Epithelial cell of proximal tubule (primary cell): ENCODE measurements at regions not wholly inside any gene's neighbourhood (a gene's known extent, or its start where the extent isn't known, plus 50 kb on each side); places are given as distances from the start of the nearest gene placed in this dataset.

Source experiments
- DNase-seq: peaks from one replicate; pipeline ENCODE4 v3.0.0-alpha.2; 2011; ENCODE audit warnings: low read depth
- H3K4me3 ChIP-seq: 2 replicates; pipeline ENCODE4 v1.5.1; 2011; ENCODE audit warnings: low read depth, mild to moderate bottlenecking, low read length
- TF ChIP-seq, protein P1 (sequence below): conservative IDR thresholded peaks from 2 replicates; pipeline ENCODE4 v1.5.1; 2012; ENCODE audit warnings: low read depth, mild to moderate bottlenecking, low read length

DNA sequence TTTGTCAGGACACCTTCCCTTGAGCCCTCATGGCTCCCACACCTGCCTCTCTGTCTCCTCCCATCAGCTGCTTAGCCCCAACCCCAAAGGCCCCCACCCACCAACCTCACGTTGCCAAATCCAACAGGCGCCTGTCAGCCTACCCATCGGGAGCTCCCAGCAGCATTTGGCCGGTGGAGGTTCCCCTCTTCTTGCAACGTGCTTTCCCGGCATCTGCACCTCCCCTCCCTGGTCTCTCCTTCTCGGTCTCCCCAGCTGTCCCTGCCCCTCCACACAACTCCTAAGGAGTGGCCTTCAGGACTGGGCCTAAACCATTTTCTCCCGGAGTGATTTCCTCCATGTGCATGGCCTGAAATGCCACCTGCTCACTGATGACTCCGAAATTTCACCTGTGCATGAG lies 71.9 kb downstream of the KLHDC7A start:
- no peak overlapping the region for H3K4me3 ChIP-seq
- TF ChIP-seq, protein P1, sequence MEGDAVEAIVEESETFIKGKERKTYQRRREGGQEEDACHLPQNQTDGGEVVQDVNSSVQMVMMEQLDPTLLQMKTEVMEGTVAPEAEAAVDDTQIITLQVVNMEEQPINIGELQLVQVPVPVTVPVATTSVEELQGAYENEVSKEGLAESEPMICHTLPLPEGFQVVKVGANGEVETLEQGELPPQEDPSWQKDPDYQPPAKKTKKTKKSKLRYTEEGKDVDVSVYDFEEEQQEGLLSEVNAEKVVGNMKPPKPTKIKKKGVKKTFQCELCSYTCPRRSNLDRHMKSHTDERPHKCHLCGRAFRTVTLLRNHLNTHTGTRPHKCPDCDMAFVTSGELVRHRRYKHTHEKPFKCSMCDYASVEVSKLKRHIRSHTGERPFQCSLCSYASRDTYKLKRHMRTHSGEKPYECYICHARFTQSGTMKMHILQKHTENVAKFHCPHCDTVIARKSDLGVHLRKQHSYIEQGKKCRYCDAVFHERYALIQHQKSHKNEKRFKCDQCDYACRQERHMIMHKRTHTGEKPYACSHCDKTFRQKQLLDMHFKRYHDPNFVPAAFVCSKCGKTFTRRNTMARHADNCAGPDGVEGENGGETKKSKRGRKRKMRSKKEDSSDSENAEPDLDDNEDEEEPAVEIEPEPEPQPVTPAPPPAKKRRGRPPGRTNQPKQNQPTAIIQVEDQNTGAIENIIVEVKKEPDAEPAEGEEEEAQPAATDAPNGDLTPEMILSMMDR = no peak
- DNase-seq = no peak

DNA sequence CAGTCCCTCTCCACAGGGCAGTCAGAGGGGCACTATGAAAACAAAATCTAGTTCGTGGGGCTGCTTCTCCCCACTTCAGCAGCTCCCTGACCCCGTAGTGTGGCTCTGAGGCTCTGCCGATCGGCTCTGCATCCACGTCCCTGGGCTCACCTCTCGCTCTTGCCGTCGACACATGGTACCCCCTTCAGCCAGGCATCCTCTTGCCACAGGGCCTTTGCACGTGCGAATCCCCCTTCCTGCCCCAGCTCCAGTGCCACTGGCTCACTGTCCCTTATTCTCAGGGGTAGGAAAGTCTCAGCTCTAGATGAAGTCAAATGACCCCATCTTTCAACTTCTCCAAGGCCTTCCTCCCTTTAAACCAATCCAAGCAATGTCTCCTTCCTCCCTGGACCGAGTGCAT lies 72.7 kb downstream of the KLHDC7A start:
- H3K4me3 ChIP-seq = no peak overlapping the region
- TF ChIP-seq, protein P1 = no peak
- DNase-seq = no peak

DNA sequence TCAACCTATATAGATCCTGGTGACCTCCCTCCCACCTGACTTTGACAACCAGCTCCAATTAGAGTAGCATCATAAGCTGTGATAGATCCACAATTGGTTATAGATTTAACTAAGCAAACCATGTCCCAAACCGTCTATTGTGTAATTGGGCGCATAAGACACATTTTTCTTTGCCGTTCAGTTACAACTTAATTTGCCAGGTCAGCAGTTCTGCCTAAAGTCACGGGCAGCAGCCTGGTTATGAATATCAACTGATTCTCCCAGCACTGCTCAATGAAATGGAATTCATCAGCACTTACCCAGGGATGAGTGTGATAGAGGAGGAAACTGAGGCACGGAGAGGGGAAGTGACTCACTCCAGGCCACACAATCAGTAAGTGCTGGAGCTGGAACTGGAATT lies 73.4 kb downstream of the KLHDC7A start:
- no peak overlapping the region for H3K4me3 ChIP-seq
- TF ChIP-seq, protein P1 = no peak
- DNase-seq = no peak

DNA sequence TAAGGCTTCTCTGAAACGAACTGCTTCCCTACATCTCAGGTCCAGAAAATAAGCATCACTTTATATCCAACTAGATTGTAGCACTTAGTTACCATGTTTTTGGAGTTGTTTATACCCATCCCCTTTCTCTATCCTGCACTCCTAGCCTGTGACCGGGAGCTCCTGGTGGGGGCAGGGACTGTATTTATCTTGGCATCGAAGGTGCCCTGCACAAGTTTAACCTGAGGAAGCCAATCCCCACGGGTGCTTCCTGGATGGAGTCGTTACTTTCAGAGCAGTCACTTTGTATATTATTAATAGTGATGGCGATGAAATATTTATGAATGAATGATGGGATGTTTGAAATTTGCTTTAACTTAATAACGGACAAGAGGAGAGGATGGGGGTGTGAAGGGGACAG lies 73.9 kb downstream of the KLHDC7A start:
- DNase-seq = no peak
- TF ChIP-seq, protein P1 = no peak
- H3K4me3 ChIP-seq = no peak overlapping the region

DNA sequence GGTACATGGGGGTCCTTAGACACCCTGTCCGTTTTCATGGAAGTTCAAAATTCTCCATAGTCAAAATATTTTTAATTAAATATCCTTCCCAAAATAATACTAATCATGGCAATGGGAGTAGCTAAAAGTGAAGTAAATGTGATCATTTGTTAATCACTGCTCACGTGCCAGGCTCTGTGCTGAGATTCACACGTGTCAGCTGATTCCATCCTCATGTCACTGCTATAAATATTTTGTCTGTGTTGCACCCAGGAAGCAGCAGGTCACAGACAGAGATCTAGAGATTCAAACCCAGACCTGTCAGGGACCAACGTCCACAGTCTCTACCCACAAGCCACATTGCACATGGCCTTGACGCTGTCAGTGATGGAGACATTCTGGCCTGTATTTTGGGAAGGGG lies 74.3 kb downstream of the KLHDC7A start:
- DNase-seq = no peak
- H3K4me3 ChIP-seq = no peak overlapping the region
- TF ChIP-seq, protein P1 = no peak

DNA sequence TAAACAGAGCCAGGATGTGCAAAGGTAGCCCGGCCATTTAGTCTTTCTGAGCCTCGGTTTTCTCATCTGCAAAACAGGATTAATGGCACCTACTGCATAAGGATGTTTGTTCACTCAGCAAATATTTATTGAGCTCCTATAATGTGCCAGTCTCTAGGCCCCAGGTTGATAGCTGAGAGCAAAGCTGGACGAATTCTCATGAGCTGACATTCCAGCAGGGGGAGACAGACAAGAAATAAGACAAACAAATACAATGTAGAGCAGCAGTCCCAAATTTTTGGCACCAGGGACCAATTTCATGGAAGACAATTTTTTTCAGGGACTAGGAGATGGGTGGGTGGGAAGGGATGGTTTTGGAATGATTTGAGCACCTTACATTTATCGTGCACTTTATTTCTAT lies 74.3 kb upstream of the PAX7 start:
- DNase-seq = no peak
- H3K4me3 ChIP-seq = no peak overlapping the region
- TF ChIP-seq, protein P1 = peak; percentile 68

DNA sequence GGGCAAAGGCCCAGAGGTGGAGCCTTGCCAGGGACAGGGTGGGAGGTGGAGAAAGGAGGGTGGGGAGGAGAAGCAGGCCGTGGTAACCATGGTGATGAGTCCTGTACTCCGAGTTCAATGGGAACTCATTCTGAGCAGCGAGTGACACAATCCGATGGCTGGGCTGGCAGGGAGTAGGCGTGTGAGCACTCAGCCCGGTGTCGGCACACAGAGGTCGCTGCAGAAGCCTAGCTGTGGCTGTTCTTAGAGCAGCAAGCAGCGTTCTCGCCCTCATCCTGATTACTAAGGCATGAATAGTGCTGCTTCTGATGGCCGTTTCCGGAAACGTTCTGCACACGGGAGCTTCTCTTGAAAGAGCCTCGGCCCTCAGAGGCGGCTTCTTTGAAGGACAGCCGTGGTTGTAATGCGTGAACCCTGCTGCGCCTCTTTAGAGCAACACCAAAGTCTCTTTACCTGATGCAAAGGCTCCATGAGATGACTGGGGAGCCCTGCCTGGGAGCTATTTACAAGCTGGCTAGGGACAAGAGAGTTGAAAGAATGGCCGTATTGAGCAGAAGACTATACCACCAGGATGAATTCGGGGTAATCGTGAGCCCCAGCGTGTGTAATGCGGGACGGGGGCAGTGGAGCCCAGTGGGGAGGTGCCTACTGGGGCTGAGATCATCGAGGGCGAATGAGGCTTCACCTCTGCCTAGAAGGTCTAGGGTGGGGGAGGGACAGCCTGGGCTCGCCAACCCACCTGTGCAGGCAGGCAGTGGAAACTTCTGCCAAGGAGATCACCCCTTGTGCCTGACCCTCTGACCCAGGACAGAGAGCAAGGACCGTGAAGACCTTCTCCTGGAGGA lies 72.8 kb upstream of the PAX7 start:
- TF ChIP-seq, protein P1 = no peak
- no peak overlapping the region for H3K4me3 ChIP-seq
- no peak for DNase-seq
